Heart left ventricle (tissue), 13 donors: ENCODE measurements at regions not wholly inside any gene's neighbourhood (a gene's known extent, or its start where the extent isn't known, plus 50 kb on each side); places are given as distances from the start of the nearest gene placed in this dataset.

Source experiments
- CTCF ChIP-seq, 12 donors: fragments of 200-600 bp; sonication (generic) in 4 of 12; IDR thresholded peaks; one replicate each; pipeline versions ENCODE4 v1.5.0 to v1.8.0; 2018 to 2022; ENCODE audit warnings: antibody characterized with exemption in 12 of 12, mild to moderate bottlenecking in 5 of 12
- POLR2A ChIP-seq, 2 donors: fragments of 450-650 bp; IDR thresholded peaks; one replicate each; pipeline ENCODE4 v1.6.1; 2017; ENCODE audit warnings: antibody characterized with exemption in 2 of 2, mild to moderate bottlenecking in 2 of 2, moderate library complexity in 2 of 2
- donor health status: ischemic (EF 13 %, LVEDD 7.1; RV severe dilation, severe dysfunction).
- donor health status: DM: no; HTN: yes; CAD: no.
- donor health status: DM: no; HTN: no; CAD: no.
- donor health status: ischemic (EF 25% LVEDD 6.9; RV normal size, moderate dysfunction).
- donor health status: ischemic (EF 25% LVEDD 5.7; RV mildly dilated, moderate dysfunction).
- donor health status: ischemic (EF 35%, LVEDD 5.7; RV mildly dilated, moderate dysfunction).
- donor health status: nonischemic (EF 11% LVEDD 7.7; RV severe dilation, severe dysfunction).
- donor health status: DM: yes; HTN: yes; CAD: no.
- donor health status: PGD.
- donor health status: ischemic (EF 29% LVEDD 5.4; RV normal size, mild dysfunction).
- donor health status: nonischemic (EF 23%, LVEDD 6.1; RV moderate dilation, normal function).

- TF ChIP-seq POLR2A (IDR thresholded peaks at IDR 0.05) (no peak), CTCF (IDR thresholded peaks at IDR 0.05) (no peak)
Observed at GRCh38 chr1:90305577-90305976, 310.7 kb downstream of the ZNF326 start.
